ENCODE measurements at regions not wholly inside any gene's neighbourhood (a gene's known extent, or its start where the extent isn't known, plus 50 kb on each side); places are given as distances from the start of the nearest gene placed in this dataset.

DNA sequence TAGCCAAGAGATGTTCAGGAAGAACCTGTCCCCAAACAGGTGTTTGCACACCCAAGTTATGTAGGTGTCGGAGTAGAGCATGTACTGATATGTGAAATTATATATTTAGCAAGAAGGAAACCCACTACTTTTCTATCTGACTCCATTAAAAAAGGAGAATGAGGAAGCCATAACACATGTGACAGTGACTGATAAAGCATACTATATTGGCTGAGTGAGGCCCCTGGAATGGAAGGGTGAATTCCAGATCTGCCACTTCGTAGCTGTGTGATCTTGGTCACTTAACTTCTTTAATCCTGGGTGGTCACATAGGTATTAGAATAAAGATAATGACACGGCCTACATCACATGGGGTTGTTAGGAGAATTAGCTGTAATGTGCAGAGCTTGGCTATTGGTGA lies 116.0 kb upstream of the MAN2A1 start:
- Histone ChIP-seq H3K4me2 (ENCODE audit: insufficient read depth, low read length) (no peak overlapping the region), H3K4me1 (ENCODE audit: control insufficient read depth, extremely low read depth, insufficient read depth, low read length) (no peaks in the 10 kb centered on the region), H3K4me3 (replicated peaks in 1 of 3; ENCODE audit: insufficient read depth in 1 of 3, low read depth in 1 of 3, low read length in 3 of 3) (no peak overlapping the region), H3K36me3 (ENCODE audit: control insufficient read depth in 2 of 2, extremely low read depth in 1 of 2, insufficient read depth in 2 of 2, low read length in 2 of 2) (no peaks in the 10 kb centered on the region), H2AFZ (ENCODE audit: low read depth, low read length) (no peak overlapping the region), H3K27ac (ENCODE audit: insufficient read depth, low read depth, low read length) (no peak overlapping the region), H3K9me3 (replicated peaks; ENCODE audit: control insufficient read depth, insufficient read depth, low read length) (no peaks in the 10 kb centered on the region), H3K79me2 (ENCODE audit: control insufficient read depth, insufficient read depth, low read length) (no peaks in the 10 kb centered on the region), H3K9ac (replicated peaks; ENCODE audit: extremely low read depth, insufficient read depth, low read length) (no peak overlapping the region), H4K20me1 (replicated peaks; ENCODE audit: control insufficient read depth, extremely low read depth, insufficient read depth, low read length) (no peaks in the 10 kb centered on the region), H3K27me3 (ENCODE audit: control insufficient read depth in 2 of 2, insufficient read depth in 2 of 2, low read length in 2 of 2) (peaks cover 0 to 2% of the 10 kb centered on the region in 2 experiments), H3K9me1 (replicated peaks; ENCODE audit: control insufficient read depth, extremely low read depth, insufficient read depth, low read length) (no peaks in the 10 kb centered on the region)
- no TSS peak for BruUV-seq (replicated peaks)
- intact Hi-C loops (cut with micrococcal nuclease) = no loop called here
- FAIRE-seq (no peak), DNase-seq (ENCODE audit: low read depth, low spot score) (no peak)
- dilution Hi-C loops (cut with MboI; ENCODE audit: extremely low pct_ligation_motif_present, low sequenced_read_pairs) = no loop called here
- ChIA-PET CTCF (no interaction called here), POLR2A (no interaction called here)
- TF ChIP-seq JUN (IDR thresholded peaks at IDR 0.05; ENCODE audit: borderline replicate concordance, insufficient read depth, insufficient read length, low read depth) (no peak), EZH2 (IDR thresholded peaks at IDR 0.05; ENCODE audit: borderline replicate concordance, low read depth, low read length, severe bottlenecking) (no peak), POLR2AphosphoS5 (IDR thresholded peaks at IDR 0.05; ENCODE audit: insufficient read depth, low read depth, low read length) (no peak), MYC (IDR thresholded peaks at IDR 0.05; ENCODE audit: low read depth, low read length) (no peak), FOS (IDR thresholded peaks at IDR 0.05; ENCODE audit: borderline replicate concordance, insufficient read depth, low read length) (no peak)
- TF ChIP-seq, protein P1, sequence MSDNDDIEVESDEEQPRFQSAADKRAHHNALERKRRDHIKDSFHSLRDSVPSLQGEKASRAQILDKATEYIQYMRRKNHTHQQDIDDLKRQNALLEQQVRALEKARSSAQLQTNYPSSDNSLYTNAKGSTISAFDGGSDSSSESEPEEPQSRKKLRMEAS (IDR thresholded peaks at IDR 0.05; ENCODE audit: insufficient read depth, insufficient read length) = no peak

DNA sequence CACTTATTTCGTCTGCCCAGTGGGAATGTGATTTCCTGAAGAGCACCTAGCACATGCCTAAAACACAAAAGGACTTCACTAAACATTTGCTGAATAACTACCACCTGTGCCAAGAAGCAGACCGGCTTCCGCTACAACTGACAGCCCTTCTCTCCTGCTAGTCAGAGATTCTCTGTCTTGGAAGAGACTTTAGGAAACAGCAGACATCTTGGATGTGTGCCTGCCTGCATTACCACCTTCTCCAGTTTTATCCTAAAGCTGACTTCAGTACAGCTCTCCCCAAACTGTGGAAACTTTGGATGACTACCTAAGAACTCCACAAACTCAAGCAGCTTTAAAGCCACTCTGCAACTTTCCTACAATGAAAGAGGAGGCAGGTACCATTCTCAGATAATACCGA lies 116.5 kb upstream of the MAN2A1 start:
- FAIRE-seq (no peak), DNase-seq (ENCODE audit: low read depth, low spot score) (no peak)
- dilution Hi-C loops (cut with MboI; ENCODE audit: extremely low pct_ligation_motif_present, low sequenced_read_pairs) = no loop called here
- no peak for TF ChIP-seq GATA2 (IDR thresholded peaks at IDR 0.05; ENCODE audit: insufficient read depth, insufficient read length, low read depth, low read length)
- TF ChIP-seq FOS (IDR thresholded peaks at IDR 0.05; ENCODE audit: borderline replicate concordance, insufficient read depth, low read length) = no peak
- no peaks in the 10 kb centered on the region for H3K36me3 ChIP-seq (ENCODE audit: control insufficient read depth in 2 of 2, extremely low read depth in 1 of 2, insufficient read depth in 2 of 2, low read length in 2 of 2)
- CTCF ChIA-PET = no interaction called here
- no peak overlapping the region for H3K9ac ChIP-seq (replicated peaks; ENCODE audit: extremely low read depth, insufficient read depth, low read length)
- H3K4me1 ChIP-seq (ENCODE audit: control insufficient read depth, extremely low read depth, insufficient read depth, low read length) = no peaks in the 10 kb centered on the region
- H3K79me2 ChIP-seq (ENCODE audit: control insufficient read depth, insufficient read depth, low read length) = no peaks in the 10 kb centered on the region
- H3K9me3 ChIP-seq (replicated peaks; ENCODE audit: control insufficient read depth, insufficient read depth, low read length) = no peaks in the 10 kb centered on the region
- H4K20me1 ChIP-seq (replicated peaks; ENCODE audit: control insufficient read depth, extremely low read depth, insufficient read depth, low read length) = no peaks in the 10 kb centered on the region
- no peak overlapping the region for H3K4me3 ChIP-seq (replicated peaks in 1 of 3; ENCODE audit: insufficient read depth in 1 of 3, low read depth in 1 of 3, low read length in 3 of 3)
- POLR2A ChIA-PET = no interaction called here
- no peak overlapping the region for H2AFZ ChIP-seq (ENCODE audit: low read depth, low read length)
- intact Hi-C loops (cut with micrococcal nuclease) = no loop called here
- peaks cover 0 to 2% of the 10 kb centered on the region in 2 experiments for H3K27me3 ChIP-seq (ENCODE audit: control insufficient read depth in 2 of 2, insufficient read depth in 2 of 2, low read length in 2 of 2)
- H3K9me1 ChIP-seq (replicated peaks; ENCODE audit: control insufficient read depth, extremely low read depth, insufficient read depth, low read length) = no peaks in the 10 kb centered on the region
- H3K4me2 ChIP-seq (ENCODE audit: insufficient read depth, low read length) = no peak overlapping the region
- H3K27ac ChIP-seq (ENCODE audit: insufficient read depth, low read depth, low read length) = no peak overlapping the region
- no TSS peak for BruUV-seq (replicated peaks)
